NCI-H1105 treated with DMSO at 0.1 percent for 48 hours (cell line): ENCODE measurements at regions not wholly inside any gene's neighbourhood (a gene's known extent, or its start where the extent isn't known, plus 50 kb on each side); places are given as distances from the start of the nearest gene placed in this dataset.
"Not testable (repeated sequence)": the region's sequence is repeated elsewhere in the genome, so short reads cannot be mapped to it uniquely, and the experiment has no call there.

ENCODE experiments used
- DNase-seq: peaks from one replicate; lab custom pipeline; 2025; lab: John Stamatoyannopoulos, UW

- not testable (repeated sequence) for DNase-seq
These were observed 424.3 kb upstream of the ZNF337 start for GRCh38 chr20:26120920-26121319.

- not testable (repeated sequence) for DNase-seq
These were observed 397.8 kb upstream of the ZNF337 start for GRCh38 chr20:26094498-26094897.

DNA sequence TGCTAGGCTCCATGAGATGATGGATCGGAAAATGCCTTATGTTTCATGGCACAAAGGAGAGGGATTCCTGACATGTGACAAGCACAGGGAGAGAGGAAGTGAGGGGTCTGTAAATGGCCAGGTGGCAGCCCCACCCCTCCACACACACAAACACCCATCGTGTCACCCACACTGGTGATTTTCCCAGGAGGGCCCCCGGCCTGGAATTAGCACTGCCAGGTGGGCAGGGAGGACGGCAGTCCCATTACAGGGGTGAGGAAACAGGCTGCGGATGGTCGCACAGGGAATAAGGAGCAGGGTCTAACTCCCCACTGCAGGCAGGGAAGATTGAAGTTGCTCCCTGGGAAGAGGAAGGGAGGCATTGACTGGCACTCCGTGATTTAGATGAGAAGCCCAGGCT, 395.3 kb upstream of the ZNF337 start:
- DNase-seq: not testable (repeated sequence)

- DNase-seq: not testable (repeated sequence)
These were observed 389.5 kb upstream of the ZNF337 start for GRCh38 chr20:26086195-26086594.

- DNase-seq: not testable (repeated sequence)
These were observed 377.3 kb upstream of the ZNF337 start for GRCh38 chr20:26073972-26074371.

- DNase-seq: not testable (repeated sequence)
These were observed 362.7 kb upstream of the ZNF337 start for GRCh38 chr20:26059324-26059723.

DNA sequence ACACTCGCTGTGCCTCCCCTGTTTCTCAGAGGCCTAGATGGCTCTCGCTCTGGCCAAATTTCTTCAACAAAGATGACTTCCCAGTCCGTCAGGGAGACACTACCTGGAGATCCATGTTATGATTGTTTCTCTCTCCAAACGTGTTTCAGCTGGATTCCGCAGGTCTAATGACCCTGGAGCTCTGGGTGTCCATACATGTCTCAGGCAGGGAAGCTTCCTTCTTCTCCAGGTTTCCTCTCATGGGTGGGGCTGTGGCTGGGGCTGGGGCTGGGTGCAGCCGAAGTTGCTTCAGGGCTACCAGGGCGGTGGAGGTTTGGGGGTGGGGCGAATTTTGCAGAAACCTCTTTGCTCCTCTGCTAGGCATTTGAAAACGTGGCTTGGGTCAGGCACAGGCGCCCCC, 361.8 kb upstream of the ZNF337 start:
- not testable (repeated sequence) for DNase-seq

GRCh38 chr20:26057135-26057752, 360.6 kb upstream of the ZNF337 start:
- not testable (repeated sequence) for DNase-seq

DNA sequence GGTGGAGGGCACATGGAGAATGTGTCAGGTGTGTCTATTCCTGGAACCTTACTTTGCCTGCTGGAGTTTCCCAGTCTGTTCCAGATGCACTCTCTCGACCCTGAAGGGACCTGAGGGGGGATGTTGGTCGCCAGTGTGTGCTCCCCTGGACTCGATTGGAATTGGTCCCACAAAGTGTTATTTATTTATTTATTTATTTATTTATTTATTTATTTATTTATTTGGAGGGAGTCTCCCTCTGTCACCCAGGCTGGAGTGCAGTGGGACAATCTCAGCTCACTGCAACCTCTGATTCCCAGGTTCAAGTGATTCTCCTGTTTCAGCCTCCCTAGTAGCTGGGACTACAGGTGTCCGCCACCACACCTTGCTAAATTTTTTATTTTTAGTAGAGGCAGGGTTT, 329.1 kb upstream of the ZNF337 start:
- DNase-seq: not testable (repeated sequence)

DNA sequence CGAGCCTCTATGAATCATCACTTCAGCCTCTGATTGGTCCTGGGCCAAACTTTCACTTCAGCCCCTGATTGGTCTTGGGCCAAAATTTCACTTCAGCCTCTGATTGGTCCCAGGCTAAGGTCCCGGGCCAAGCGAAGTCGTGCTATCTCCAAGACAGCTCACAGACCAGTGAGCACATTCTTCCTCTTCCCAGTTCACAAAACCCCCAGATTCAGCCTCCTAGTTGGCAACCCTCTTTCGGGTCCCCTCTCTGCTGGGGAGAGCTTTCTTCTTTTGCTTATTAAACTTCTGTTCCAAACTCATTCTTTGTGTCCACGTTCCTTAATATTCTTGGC, 314.3 kb upstream of the ZNF337 start:
- not testable (repeated sequence) for DNase-seq

DNA sequence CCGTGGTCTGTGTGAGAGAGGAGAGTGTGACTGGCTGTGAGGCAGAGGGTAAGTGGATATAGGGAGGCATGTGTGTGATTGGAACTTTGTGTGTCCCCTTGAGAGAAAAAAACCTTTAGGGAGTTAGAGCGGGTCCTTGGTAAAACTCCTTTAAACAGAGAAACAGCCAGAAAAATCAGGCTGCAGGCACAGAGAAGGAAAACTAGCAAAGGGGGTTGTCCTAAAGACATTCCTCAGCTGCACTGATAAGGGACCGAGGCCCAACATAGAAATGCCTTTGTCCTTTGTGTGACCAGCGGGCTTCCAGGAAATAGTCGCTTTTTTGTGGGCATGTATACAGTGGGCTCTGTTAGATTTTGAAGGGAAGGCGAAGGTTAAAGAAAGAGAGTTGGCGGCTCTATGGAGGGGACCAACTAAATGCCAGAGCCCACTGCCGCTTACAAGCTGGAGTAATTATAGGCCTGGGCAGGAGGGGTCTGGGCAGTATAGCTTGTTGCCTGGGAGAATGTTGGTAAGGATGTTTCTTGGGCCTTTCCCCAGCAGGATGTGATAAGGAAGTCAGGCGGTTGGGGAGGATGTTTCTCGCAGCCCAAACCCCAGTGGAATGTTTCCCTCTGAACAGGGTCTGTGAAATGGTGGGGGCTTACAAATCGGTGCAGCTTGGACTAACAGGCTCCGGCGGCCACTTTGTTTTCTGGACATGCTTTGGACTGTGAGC, 313.7 kb upstream of the ZNF337 start:
- DNase-seq: not testable (repeated sequence)

DNA sequence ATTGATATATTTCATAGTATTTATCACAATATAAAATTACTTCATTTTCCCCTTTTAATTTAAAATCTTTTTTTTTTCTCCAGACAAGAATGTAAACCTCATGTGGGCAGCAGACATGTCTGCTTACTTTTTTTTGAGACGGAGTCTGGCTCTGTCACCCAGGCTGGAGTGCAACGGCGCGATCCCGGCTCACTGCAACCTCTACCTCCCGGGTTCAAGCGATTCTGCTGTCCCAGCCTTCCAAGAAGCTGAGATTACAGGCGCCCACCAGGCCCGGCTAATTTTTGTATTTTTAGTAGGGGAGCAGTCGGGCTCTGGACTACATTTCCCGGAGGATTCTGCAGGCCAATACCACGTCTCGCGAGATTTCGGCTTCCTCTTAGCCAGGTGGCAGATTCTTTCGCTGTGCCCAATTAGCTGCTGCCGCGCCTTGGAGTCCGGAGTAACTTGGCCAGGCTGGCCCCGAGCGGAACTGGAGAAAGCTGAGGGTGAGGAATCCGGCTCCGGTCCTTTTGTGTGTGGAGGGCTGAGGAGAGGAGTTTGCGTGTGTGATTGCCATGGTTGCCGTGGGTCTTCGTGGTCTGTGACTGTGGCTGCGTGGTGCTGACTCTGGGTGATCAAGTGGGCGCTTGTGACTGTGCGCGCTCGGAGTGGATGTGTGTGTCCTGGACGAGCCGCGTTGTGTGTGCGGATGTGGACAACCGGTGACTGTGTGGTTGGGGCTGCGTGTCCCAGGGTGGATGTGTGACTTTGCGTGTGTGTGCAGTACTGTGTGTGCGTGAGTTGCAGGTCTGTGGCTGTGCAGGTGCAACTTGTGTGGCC, 313.0 kb upstream of the ZNF337 start:
- not testable (repeated sequence) for DNase-seq

- DNase-seq: not testable (repeated sequence)
These were observed 311.4 kb upstream of the ZNF337 start for GRCh38 chr20:26008026-26008425.

DNA sequence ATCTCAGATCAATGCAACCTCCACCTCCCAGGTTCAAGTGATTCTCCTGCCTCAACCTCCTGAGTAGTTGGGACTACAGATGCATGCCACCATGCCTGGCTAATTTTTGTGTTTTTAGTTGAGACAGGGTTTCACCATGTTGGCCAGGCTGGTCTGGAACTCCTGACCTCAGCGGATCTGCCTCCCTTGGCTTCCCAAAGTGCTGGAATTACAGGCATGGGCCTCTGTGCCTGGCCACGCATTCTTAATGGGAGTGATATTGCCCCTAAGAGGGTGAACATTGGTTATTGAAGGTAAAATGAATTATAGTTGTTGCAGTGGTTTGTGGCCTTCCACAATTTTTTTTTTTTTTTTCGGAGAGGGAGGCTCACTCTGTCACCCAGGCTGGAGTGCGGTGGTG, 309.5 kb upstream of the ZNF337 start:
- not testable (repeated sequence) for DNase-seq

DNA sequence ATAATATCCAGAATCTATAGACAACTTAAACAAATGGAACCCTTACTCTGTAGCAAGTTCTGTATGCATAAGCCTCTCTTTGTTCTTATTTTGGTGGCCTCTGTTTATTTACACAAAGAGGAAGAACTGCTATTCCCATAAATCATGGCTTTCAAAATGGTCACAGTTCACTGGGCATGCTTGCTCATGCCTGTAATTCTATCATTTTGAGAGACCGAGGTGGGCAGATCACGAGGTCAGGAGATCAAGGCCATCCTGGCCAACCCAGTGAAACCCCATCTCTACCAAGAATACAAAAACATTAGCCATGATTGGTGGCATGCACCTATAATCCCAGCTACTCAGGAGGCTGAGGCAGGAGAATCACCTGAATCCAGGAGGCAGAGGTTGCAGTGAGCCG, 307.3 kb upstream of the ZNF337 start:
- DNase-seq: peak; percentile 1

DNA sequence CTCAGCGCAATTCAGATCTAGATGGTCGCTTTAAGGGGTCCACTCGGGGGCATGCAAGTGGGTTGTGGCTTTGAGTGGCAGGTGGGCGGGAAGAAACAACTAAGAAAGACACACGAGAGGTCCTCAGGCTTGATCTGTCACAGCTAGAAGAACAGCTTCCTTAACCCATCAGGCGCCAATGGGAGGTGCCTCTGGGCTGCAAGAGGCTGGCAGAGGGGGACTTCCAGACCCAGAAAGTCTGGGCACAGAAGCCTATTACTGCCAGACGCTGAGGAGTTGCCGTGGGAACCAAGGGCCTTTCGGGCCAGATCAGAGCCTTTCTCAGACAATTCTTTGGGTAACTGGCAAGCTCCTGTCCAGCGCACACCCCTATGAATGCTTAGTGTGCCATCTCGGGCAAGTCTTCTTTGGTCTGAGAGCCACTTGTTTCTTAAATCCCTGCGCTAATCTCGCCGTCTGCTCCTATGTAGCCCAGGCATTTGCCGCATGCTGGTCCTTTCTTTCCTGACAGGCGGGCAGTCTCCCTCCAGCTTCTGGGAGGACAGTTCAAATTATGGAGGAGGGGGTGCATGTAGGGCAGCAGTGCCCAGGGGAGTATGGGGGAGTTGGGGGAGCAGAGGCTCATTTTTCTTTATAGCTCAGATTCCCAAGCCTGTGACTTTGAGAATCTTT, 300.9 kb upstream of the ZNF337 start:
- not testable (repeated sequence) for DNase-seq

DNA sequence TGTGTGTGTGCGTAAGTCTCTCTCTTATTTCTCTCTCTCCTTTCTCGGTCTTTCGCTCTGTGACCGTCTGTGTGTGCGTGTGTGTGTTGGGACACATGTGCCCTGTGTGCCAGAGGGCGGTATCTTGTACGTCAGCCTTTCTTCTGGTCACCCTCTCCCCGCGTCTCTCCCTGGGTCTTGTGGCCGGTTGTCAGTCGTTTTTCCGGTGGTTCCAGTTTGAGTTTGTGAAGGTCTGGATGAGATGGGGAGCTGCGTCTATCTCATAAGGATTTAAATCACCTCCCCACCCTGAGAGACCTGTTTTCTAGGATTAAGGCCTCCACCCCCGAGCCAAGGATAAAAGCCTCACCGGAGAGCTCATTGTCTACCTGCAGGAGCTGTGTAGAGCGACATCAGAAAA, 295.5 kb upstream of the ZNF337 start:
- DNase-seq: no peak

DNA sequence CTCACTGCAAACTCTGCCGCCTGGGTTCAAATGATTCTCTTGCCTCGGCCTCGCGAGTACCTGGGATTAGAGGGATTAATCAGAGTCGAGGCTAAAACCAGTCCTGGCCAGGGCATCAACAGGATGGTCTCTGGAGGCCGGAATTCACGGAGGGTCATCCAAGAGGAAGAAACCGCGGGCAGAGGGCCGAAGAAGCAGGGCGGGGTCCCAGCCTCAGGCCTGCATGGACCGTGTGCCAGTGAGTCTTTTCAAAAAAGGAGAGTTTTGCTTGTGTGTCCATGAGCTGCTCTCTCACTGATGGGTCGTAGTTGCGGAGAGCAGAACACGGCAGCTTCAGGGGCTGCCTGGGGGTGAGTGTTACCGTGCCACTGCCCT, 295.1 kb upstream of the ZNF337 start:
- no peak for DNase-seq

- no peak for DNase-seq
These were observed 294.6 kb upstream of the ZNF337 start for GRCh38 chr20:25991051-25991755.

- DNase-seq: not testable (repeated sequence)
These were observed 293.0 kb upstream of the ZNF337 start for GRCh38 chr20:25989686-25990085.

DNA sequence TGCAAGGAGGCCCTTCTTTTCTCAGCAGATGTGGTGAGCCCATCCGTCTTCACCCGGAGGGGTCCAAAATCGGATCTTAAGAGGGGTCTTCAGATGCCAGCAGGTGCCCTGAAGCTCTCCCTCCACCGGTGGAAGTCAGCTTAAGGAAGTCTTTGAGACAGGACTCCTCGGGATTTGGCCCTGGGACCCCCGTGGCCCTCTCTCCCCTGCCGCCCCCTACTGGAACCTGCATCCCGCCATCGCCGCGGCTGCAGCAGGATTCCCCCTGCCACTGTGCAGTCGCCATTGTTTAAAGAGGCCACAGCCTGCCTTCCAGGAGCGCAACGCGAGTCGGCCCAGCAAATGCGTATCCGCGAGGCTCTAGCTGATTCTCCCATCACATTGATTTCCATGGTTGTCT, 292.5 kb upstream of the ZNF337 start:
- no peak for DNase-seq
